Prostate gland (tissue), 2 donors: ENCODE measurements at regions not wholly inside any gene's neighbourhood (a gene's known extent, or its start where the extent isn't known, plus 50 kb on each side); places are given as distances from the start of the nearest gene placed in this dataset.

Experiments
- POLR2A ChIP-seq: fragments of 450-650 bp; IDR thresholded peaks from one replicate; pipeline ENCODE4 v1.6.1; 2016; ENCODE audit warnings: antibody characterized with exemption, mild to moderate bottlenecking
- TF ChIP-seq, protein P1 (sequence below), 4 experiments: fragments of 200-600 bp in 2 of 4; fragments of 450-650 bp in 2 of 4; sonication (generic) in 2 of 4; IDR thresholded peaks; 1 replicate in 3 of 4; 2 replicates in 1 of 4; pipeline ENCODE4 v1.5.1; 2016 to 2019; ENCODE audit warnings: antibody characterized with exemption in 4 of 4, mild to moderate bottlenecking in 2 of 4, moderate library complexity in 2 of 4

DNA sequence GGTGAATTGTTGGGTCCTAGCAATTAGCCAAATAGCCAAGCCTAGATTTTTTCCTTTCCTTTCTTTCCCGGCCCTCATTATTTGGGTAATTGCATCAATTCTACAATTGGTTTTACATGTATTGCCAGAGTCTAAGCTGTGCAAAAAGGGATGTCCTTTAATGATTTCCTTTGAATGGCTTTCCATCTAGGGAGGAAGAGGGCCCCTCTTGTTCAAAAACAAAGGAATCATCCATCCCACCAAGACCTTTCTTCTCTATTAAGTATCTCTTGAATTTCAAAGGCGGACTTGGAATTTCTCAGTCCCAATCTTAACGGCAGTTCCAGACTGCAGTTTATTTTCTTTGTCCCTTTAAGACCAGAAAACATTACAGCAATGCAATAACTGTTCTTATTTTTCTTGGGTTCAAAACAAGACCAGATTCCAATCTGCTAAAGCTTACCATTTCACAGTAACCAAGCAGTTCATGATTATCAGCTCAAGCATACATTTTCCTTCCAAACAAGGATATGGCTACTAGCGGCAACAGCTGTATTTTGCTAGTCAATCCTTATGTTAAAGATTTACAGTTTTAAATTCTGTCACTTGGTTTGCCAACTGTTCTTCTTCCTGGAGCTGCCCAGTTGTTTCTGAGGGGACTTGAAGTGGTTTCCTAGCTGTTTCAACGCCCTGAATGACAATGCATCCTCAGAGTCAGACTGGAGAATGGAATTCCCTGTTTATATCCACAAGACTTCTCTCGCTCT, 91.4 kb upstream of the LRIG1 start:
- TF ChIP-seq, protein P1, sequence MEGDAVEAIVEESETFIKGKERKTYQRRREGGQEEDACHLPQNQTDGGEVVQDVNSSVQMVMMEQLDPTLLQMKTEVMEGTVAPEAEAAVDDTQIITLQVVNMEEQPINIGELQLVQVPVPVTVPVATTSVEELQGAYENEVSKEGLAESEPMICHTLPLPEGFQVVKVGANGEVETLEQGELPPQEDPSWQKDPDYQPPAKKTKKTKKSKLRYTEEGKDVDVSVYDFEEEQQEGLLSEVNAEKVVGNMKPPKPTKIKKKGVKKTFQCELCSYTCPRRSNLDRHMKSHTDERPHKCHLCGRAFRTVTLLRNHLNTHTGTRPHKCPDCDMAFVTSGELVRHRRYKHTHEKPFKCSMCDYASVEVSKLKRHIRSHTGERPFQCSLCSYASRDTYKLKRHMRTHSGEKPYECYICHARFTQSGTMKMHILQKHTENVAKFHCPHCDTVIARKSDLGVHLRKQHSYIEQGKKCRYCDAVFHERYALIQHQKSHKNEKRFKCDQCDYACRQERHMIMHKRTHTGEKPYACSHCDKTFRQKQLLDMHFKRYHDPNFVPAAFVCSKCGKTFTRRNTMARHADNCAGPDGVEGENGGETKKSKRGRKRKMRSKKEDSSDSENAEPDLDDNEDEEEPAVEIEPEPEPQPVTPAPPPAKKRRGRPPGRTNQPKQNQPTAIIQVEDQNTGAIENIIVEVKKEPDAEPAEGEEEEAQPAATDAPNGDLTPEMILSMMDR (IDR thresholded peaks at IDR 0.05), result no peak
- no peak for TF ChIP-seq POLR2A
